Activated CD4-positive, alpha-beta T cell treated with anti-CD3 and anti-CD28 coated beads, Interleukin-2, amount 10 ng/mL, durations not matched to agents 7 days and 5 days (primary cell): ENCODE measurements at regions not wholly inside any gene's neighbourhood (a gene's known extent, or its start where the extent isn't known, plus 50 kb on each side); places are given as distances from the start of the nearest gene placed in this dataset.
"Not testable (repeated sequence)": the region's sequence is repeated elsewhere in the genome, so short reads cannot be mapped to it uniquely, and the experiment has no call there.

ENCODE experiments used
- CTCF ChIA-PET: fragments of 350-600 bp; sonication (Branson Sonifier 250); formaldehyde crosslinking; loops from one replicate; lab custom pipeline; 2021; ENCODE audit warnings: antibody characterized with exemption; lab: Charles Lee
- POLR2A ChIA-PET: fragments of 350-600 bp; sonication (Branson Sonifier 250); formaldehyde crosslinking; loops from one replicate; lab custom pipeline; 2021; ENCODE audit warnings: antibody characterized with exemption; lab: Charles Lee
- DNase-seq: peaks from one replicate; pipeline ENCODE4 v3.0.0-alpha.2; 2020
- H3K27ac Mint-ChIP-seq: one replicate; pipeline ENCODE4 v1.8.0; 2021; ENCODE audit warnings: mild to moderate bottlenecking, moderate library complexity, mixed read lengths
- H3K27me3 Mint-ChIP-seq: one replicate; pipeline ENCODE4 v1.8.0; 2021; ENCODE audit warnings: mixed read lengths
- H3K36me3 Mint-ChIP-seq: one replicate; pipeline ENCODE4 v1.8.0; 2021; ENCODE audit warnings: low read depth, mixed read lengths
- H3K4me1 Mint-ChIP-seq: one replicate; pipeline ENCODE4 v1.8.0; 2021; ENCODE audit warnings: mixed read lengths
- H3K4me3 Mint-ChIP-seq: one replicate; pipeline ENCODE4 v1.8.0; 2021; ENCODE audit warnings: mild to moderate bottlenecking, moderate library complexity, mixed read lengths
- H3K9me3 Mint-ChIP-seq: one replicate; pipeline ENCODE4 v1.8.0; 2021; ENCODE audit warnings: mixed read lengths

- peaks cover 3% of the 10 kb centered on the region for H3K9me3 Mint-ChIP-seq
- POLR2A ChIA-PET, result no interaction called here
- H3K4me3 Mint-ChIP-seq, result no peak overlapping the region
- DNase-seq, result no peak
- no peaks in the 10 kb centered on the region for H3K36me3 Mint-ChIP-seq
- H3K4me1 Mint-ChIP-seq, result peaks cover 4% of the 10 kb centered on the region
- H3K27me3 Mint-ChIP-seq, result no peaks in the 10 kb centered on the region
- CTCF ChIA-PET, result interaction anchor here (0.6 to 1.5 kb wide), 4 partner anchors 14 to 40 kb away, joined by 3 to 5 read pairs (median 3); no protein-coding TSS in a partner anchor
- H3K27ac Mint-ChIP-seq, result no peak overlapping the region
These were observed 179.4 kb upstream of the CXCR4 start for GRCh38 chr2:136297312-136297711.

GRCh38 chr2:136295168-136295567, 177.2 kb upstream of the CXCR4 start:
- Mint-ChIP-seq H3K4me1 (peaks cover 5% of the 10 kb centered on the region), H3K36me3 (peaks cover 3% of the 10 kb centered on the region), H3K27me3 (no peaks in the 10 kb centered on the region), H3K4me3 (no peak overlapping the region), H3K27ac (no peak overlapping the region), H3K9me3 (peaks cover 6% of the 10 kb centered on the region)
- POLR2A ChIA-PET, result no interaction called here
- CTCF ChIA-PET, result interaction anchor here (0.7 to 1.7 kb wide), 3 partner anchors 10 to 41 kb away, joined by 3 to 5 read pairs (median 3); no protein-coding TSS in a partner anchor
- DNase-seq, result no peak

GRCh38 chr2:136291871-136292270, 173.9 kb upstream of the CXCR4 start:
- ChIA-PET CTCF (no interaction called here), POLR2A (no interaction called here)
- no peak overlapping the region for H3K4me3 Mint-ChIP-seq
- H3K9me3 Mint-ChIP-seq, result peaks cover 6% of the 10 kb centered on the region
- H3K27ac Mint-ChIP-seq, result no peak overlapping the region
- no peaks in the 10 kb centered on the region for H3K27me3 Mint-ChIP-seq
- no peak for DNase-seq
- peaks cover 1% of the 10 kb centered on the region for H3K4me1 Mint-ChIP-seq
- peaks cover 3% of the 10 kb centered on the region for H3K36me3 Mint-ChIP-seq

GRCh38 chr2:136290326-136290725, 172.4 kb upstream of the CXCR4 start:
- peaks cover 3% of the 10 kb centered on the region for H3K9me3 Mint-ChIP-seq

GRCh38 chr2:136288249-136288648, 170.3 kb upstream of the CXCR4 start:
- Mint-ChIP-seq H3K36me3 (peaks cover 6% of the 10 kb centered on the region), H3K27ac (no peak overlapping the region), H3K27me3 (no peaks in the 10 kb centered on the region), H3K4me1 (peaks cover 7% of the 10 kb centered on the region), H3K4me3 (no peak overlapping the region), H3K9me3 (peaks cover 3% of the 10 kb centered on the region)
- ChIA-PET POLR2A (interaction anchor here (0.7 kb wide), 1 partner anchor 11 kb away, joined by 6 read pairs; no protein-coding TSS in a partner anchor), CTCF (interaction anchor here (1.0 to 1.4 kb wide), 3 partner anchors 14 to 98 kb away, joined by 3 to 4 read pairs (median 3); no protein-coding TSS in a partner anchor)
- DNase-seq, result no peak

More at GRCh38 chr2:136290326-136290725, 172.4 kb upstream of the CXCR4 start:
- H3K27me3 Mint-ChIP-seq, result no peaks in the 10 kb centered on the region
- no peak overlapping the region for H3K27ac Mint-ChIP-seq
- ChIA-PET POLR2A (no interaction called here), CTCF (no interaction called here)
- H3K4me1 Mint-ChIP-seq, result peaks cover 1% of the 10 kb centered on the region
- no peak overlapping the region for H3K4me3 Mint-ChIP-seq
- DNase-seq, result no peak
- peaks cover 3% of the 10 kb centered on the region for H3K36me3 Mint-ChIP-seq

- no peaks in the 10 kb centered on the region for H3K9me3 Mint-ChIP-seq
These were observed 168.5 kb upstream of the CXCR4 start for GRCh38 chr2:136286423-136286822.

GRCh38 chr2:136284226-136285119, 166.5 kb upstream of the CXCR4 start:
- ChIA-PET CTCF (interaction anchor here (0.9 to 2.1 kb wide), 6 partner anchors 11 to 148 kb away, joined by 3 to 6 read pairs (median 4); no protein-coding TSS in a partner anchor), POLR2A (no interaction called here)
- H3K27me3 Mint-ChIP-seq, result no peaks in the 10 kb centered on the region
- no peak overlapping the region for H3K4me3 Mint-ChIP-seq
- DNase-seq, result no peak
- no peak overlapping the region for H3K27ac Mint-ChIP-seq
- H3K4me1 Mint-ChIP-seq, result peaks cover 28% of the 10 kb centered on the region
- H3K36me3 Mint-ChIP-seq, result peaks cover 3% of the 10 kb centered on the region
- no peaks in the 10 kb centered on the region for H3K9me3 Mint-ChIP-seq

More at GRCh38 chr2:136286423-136286822, 168.5 kb upstream of the CXCR4 start:
- H3K27me3 Mint-ChIP-seq, result no peaks in the 10 kb centered on the region
- ChIA-PET POLR2A (no interaction called here), CTCF (interaction anchor here (0.6 to 1.0 kb wide), 3 partner anchors 27 to 458 kb away, joined by 3 to 4 read pairs (median 3); no protein-coding TSS in a partner anchor)
- DNase-seq, result no peak
- H3K27ac Mint-ChIP-seq, result no peak overlapping the region
- peaks cover 5% of the 10 kb centered on the region for H3K36me3 Mint-ChIP-seq
- H3K4me3 Mint-ChIP-seq, result no peak overlapping the region
- H3K4me1 Mint-ChIP-seq, result peaks cover 20% of the 10 kb centered on the region

- POLR2A ChIA-PET, result no interaction called here
- CTCF ChIA-PET, result interaction anchor here (2.0 kb wide), 1 partner anchor 25 kb away, joined by 7 read pairs; no protein-coding TSS in a partner anchor
- Mint-ChIP-seq H3K9me3 (no peaks in the 10 kb centered on the region), H3K27me3 (no peaks in the 10 kb centered on the region), H3K36me3 (peaks cover 3% of the 10 kb centered on the region), H3K27ac (no peak overlapping the region), H3K4me3 (no peak overlapping the region), H3K4me1 (peaks cover 28% of the 10 kb centered on the region)
- DNase-seq, result no peak
These were observed 164.3 kb upstream of the CXCR4 start for GRCh38 chr2:136282251-136282650.

GRCh38 chr2:136281281-136282114, 163.5 kb upstream of the CXCR4 start:
- Mint-ChIP-seq H3K36me3 (peaks cover 3% of the 10 kb centered on the region), H3K27me3 (no peaks in the 10 kb centered on the region), H3K4me3 (no peak overlapping the region), H3K27ac (peak overlapping the region; percentile 76), H3K9me3 (no peaks in the 10 kb centered on the region), H3K4me1 (peaks cover 28% of the 10 kb centered on the region)
- POLR2A ChIA-PET, result no interaction called here
- peak; percentile 37 for DNase-seq
- CTCF ChIA-PET, result interaction anchor here (0.6 to 2.0 kb wide), 8 partner anchors 12 to 385 kb away, joined by 3 to 7 read pairs (median 4); no protein-coding TSS in a partner anchor

- H3K27me3 Mint-ChIP-seq, H3K27ac Mint-ChIP-seq, POLR2A ChIA-PET, H3K4me3 Mint-ChIP-seq, H3K4me1 Mint-ChIP-seq, DNase-seq: not testable (repeated sequence)
- Mint-ChIP-seq H3K36me3 (peaks cover 10% of the 10 kb centered on the region), H3K9me3 (peaks cover 29% of the 10 kb centered on the region)
- CTCF ChIA-PET, result interaction anchor here (0.9 to 1.2 kb wide), 2 partner anchors 12 to 13 kb away, joined by 4 read pairs; no protein-coding TSS in a partner anchor
These were observed 148.4 kb upstream of the CXCR4 start for GRCh38 chr2:136266346-136266745.

- no peak for DNase-seq
- Mint-ChIP-seq H3K27ac (no peak overlapping the region), H3K27me3 (peaks cover 7% of the 10 kb centered on the region), H3K36me3 (peaks cover 13% of the 10 kb centered on the region), H3K9me3 (peaks cover 12% of the 10 kb centered on the region), H3K4me1 (peaks cover 2% of the 10 kb centered on the region), H3K4me3 (no peak overlapping the region)
- ChIA-PET CTCF (interaction anchor here (0.6 kb wide), 1 partner anchor 510 kb away, joined by 3 read pairs; no protein-coding TSS in a partner anchor), POLR2A (no interaction called here)
These were observed 141.6 kb upstream of the CXCR4 start for GRCh38 chr2:136259551-136259950.

GRCh38 chr2:136257893-136258292, 139.9 kb upstream of the CXCR4 start:
- H3K9me3 Mint-ChIP-seq, result peaks cover 3% of the 10 kb centered on the region
- no peak overlapping the region for H3K4me3 Mint-ChIP-seq
- peaks cover 4% of the 10 kb centered on the region for H3K36me3 Mint-ChIP-seq
- H3K4me1 Mint-ChIP-seq, result peaks cover 2% of the 10 kb centered on the region
- H3K27me3 Mint-ChIP-seq, result peaks cover 5% of the 10 kb centered on the region
- no peak overlapping the region for H3K27ac Mint-ChIP-seq
- DNase-seq, result no peak
- POLR2A ChIA-PET, result no interaction called here
- CTCF ChIA-PET, result interaction anchor here (1.2 to 1.7 kb wide), 3 partner anchors 18 to 27 kb away, joined by 3 to 7 read pairs (median 5); no protein-coding TSS in a partner anchor
